GM18909 (cell line): ENCODE measurements at regions not wholly inside any gene's neighbourhood (a gene's known extent, or its start where the extent isn't known, plus 50 kb on each side); places are given as distances from the start of the nearest gene placed in this dataset.
"Not testable (repeated sequence)": the region's sequence is repeated elsewhere in the genome, so short reads cannot be mapped to it uniquely, and the experiment has no call there.

ENCODE experiments used
- ATAC-seq: cut with Tn5 transposase; IDR thresholded peaks from one replicate; pipeline ENCODE4 v1.9.1; 2021; ENCODE audit warnings: mild to moderate bottlenecking; ENCODE audit not compliant: unreplicated experiment, poor library complexity

DNA sequence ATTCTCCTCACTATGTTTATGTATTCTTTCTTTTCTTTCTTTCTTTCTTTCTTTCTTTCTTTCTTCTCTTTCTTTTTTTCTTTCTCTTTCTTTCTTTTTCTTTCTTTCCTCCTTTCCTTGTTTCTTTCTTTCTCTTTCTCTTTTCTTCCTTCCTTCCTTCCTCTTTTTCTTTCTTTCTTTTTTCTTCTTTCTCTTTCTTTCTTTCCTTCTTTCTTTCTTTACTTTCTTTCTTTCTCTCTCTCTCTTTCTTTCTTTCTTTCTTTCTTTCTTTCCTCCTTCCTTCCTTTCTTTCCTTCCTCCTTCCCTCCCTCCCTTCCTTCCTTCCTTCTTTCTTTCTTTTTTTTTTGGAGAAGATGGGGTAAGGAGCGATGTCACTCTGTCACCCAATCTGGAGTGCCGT lies 1405.5 kb downstream of the SLITRK5 start:
- ATAC-seq, result no peak

DNA sequence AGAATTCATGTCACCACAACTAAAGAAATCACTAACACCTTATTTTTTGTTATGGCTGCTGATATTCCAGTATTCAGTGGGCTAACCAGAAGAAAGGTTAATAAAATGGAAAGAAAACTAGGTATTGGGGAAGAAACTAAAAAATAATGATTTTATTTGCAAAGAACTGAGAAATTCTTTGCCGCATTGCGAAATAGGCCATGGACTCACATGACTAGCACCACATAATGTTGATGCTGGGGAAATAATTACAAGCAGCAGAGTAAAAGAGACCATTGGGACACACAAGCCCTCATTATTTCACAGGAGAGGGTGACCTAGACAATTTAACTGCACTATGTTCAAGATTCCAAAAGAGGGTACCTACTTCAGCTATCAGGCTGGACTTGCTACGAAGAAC lies 1411.5 kb downstream of the SLITRK5 start:
- no peak for ATAC-seq

- not testable (repeated sequence) for ATAC-seq
Observed at GRCh38 chr13:89088107-89088506, 1416.9 kb downstream of the SLITRK5 start.

GRCh38 chr13:89097994-89098393 lies 1426.8 kb downstream of the SLITRK5 start:
- ATAC-seq, result no peak

- ATAC-seq, result no peak
Observed at GRCh38 chr13:89113744-89114143, 1442.6 kb downstream of the SLITRK5 start.

DNA sequence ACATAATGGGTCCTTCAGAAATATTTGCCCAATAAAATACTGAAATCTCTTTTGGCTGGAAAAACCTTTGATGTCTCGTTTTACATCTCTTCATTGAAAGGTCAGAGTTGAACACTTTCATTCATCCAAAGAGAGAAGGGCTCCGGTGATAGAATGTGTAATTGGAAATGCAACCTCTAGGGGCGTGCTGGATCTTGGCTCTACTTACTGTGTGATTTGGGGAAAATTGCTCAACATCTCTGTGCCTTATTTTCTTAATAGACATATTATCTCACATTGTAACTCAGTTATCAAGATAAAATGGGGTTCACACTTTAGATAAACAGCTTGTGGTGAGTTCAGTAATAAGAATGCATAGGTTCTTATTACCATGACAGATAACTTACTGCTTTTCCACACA lies 1444.1 kb downstream of the SLITRK5 start:
- ATAC-seq, result no peak

GRCh38 chr13:89136678-89137077 lies 1465.5 kb downstream of the SLITRK5 start:
- ATAC-seq, result no peak

- no peak for ATAC-seq
Observed at GRCh38 chr13:89150362-89150761, 1479.2 kb downstream of the SLITRK5 start.

GRCh38 chr13:89153941-89154340 lies 1482.8 kb downstream of the SLITRK5 start:
- ATAC-seq, result no peak

DNA sequence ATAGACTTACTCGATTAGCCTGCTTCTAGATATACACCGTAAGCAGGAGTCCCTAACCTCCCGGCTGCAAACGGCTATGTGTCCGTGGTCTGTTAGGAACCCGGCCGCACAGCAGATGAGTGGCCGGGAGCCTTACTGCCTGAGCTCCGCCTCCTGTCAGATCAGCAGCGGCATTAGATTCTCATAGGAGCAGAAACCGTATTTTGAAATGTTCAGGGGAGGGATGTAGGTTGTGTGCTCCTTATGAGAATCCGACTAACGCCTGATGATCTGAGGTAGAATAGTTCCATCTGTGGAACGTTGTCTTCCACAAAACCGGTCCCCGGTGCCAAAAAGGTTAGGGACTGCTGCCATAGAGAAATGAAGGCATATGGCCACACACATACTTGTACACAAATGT lies 1491.9 kb downstream of the SLITRK5 start:
- ATAC-seq, result no peak

DNA sequence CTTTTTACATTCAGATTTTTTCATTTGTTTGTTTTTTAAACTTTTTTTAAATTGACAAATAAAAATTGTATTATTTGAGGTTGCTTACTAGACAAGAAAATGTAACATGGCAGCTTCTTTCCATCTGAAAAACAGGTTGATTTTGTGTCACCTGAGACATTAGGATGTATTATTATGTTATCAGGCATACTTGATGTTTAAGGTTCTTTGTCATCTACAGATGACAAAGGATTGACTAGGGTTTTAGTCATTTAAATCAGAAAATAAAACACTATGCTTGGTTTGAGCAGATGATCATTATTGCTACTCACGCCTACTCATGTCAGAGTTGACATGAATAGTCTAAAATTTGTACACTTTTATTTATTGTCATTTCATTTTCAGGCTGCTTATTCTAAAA lies 1494.5 kb downstream of the SLITRK5 start:
- ATAC-seq, result no peak

DNA sequence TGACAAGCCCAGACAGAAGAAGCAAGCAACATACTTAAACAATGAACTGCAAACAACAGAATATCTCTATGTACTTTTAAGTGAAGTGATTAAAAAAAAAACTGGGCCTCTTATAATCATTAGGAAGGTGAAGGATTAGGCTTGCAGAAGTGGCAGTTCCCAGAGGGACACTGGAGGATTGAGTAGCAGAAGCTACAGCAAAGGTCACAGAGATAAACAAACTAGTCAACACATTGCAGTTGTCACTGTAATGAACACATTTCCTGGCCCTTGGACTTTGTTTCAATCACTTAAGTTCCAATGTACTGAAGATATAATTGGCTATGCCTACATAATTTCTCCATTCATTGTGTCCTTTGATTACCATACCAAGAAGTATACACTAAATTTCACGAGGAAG lies 1498.8 kb downstream of the SLITRK5 start:
- ATAC-seq, result no peak

DNA sequence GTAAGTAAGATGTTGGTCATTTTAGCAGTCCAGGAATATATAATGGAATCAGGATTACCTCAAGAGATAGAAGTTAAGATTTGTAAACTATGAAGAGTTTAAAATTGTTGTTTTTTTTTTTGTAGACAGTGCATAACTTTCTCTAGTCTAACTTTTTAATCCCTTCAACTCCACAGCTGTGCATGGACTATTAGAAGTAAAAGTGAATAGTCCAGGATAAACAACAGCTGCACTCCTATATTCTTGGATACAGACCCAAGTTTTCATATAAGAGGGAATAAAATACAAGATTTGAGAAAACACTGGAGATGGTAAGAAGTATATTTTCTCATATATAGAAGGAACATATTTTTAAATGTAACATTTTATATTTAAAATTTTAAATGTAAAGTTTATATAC lies 1509.9 kb downstream of the SLITRK5 start:
- ATAC-seq, result no peak

DNA sequence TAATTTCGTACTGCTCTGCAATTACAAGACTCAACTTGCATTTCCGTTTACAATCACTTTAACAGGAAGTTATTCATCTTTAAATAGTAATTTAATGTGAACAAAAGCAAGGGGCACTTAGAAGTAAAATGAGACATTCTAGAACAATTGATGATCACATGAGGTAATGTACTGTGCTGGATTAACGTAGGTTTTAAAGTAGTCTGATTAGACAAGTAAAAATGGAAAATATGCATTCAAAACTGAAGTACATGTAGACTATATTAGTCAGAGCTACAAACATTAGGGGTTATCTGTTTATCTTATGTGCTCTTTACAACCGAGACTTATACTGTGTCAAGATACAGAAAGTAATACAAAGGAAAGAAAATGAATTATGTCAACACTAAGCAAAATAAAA lies 1528.0 kb downstream of the SLITRK5 start:
- ATAC-seq, result no peak

DNA sequence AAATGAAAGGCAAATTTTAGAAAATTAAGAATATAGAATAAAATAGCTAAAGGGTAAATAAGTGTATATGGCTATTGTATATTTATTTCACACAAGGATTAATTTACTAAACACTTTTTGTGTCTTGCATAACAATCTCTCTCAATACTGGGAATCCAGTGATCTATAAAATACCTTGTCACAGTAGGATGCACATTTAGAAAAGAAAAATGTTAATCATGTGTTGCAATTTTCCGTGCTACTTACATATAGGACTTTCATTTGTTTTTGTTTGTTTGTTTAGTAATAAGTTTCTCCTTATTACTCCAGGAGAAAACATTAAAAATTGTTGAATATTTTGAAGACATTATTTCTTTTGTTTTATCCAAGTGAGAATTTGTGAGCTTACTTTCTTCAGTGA lies 1533.3 kb downstream of the SLITRK5 start:
- no peak for ATAC-seq

GRCh38 chr13:89205856-89206520 lies 1534.8 kb downstream of the SLITRK5 start:
- ATAC-seq, result no peak

GRCh38 chr13:89212186-89212585 lies 1541.0 kb downstream of the SLITRK5 start:
- no peak for ATAC-seq

DNA sequence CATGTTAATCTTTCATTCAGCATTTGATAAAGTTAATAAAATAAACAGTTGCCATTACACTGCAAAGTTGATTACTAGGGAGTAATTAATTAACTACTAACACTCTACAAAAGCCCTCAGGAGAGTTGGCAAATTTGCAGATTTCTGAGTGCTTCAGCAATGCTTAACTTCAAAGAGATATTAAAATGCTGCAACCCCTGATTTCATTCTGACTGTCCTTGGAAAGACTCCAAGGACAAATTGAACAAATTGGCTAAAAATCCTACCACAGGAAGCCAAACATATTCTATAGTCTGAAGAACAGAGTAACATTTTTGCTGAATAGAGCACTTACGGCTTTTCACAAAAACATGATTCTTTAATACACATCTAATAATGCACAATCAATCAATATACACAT lies 1543.0 kb downstream of the SLITRK5 start:
- ATAC-seq, result no peak

- ATAC-seq, result not testable (repeated sequence)
Observed at GRCh38 chr13:89215319-89215718, 1544.1 kb downstream of the SLITRK5 start.

DNA sequence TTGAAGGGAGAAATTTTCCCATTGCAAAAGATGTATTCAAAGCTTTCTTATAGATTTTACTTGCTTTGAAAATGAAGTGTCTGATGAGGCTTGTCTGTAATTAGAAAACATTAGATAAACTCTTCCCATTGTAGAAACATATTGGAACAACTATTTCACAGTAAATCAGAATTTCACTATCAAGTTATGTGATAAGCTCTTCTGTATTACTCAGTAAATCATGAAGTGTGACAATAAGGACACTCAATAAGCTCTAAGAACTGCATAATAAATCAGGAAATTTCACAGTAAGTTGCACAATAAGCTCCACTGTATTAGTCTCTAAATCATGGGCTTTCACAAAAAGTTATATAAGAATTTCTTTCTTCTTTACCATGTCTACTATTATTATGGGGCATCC lies 1546.6 kb downstream of the SLITRK5 start:
- no peak for ATAC-seq

- no peak for ATAC-seq
Observed at GRCh38 chr13:89221557-89222158, 1550.5 kb downstream of the SLITRK5 start.

DNA sequence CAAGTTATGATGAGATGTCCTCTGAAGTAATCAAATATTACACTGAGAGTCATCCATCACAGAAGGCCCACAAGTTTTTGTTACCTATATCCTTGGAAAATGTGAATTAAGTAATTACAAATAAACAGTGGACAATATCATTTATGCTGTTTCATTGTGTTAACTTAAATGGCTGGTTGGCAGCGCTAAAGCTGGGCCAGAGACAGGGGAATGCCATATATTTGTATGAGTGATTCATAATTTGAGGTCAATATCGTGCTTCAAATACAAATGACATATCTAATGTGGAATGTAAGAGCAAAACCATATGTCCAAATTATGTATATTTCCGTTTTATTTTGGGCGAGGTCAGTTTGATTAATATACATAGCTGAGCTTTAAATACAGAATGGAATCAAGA lies 1556.2 kb downstream of the SLITRK5 start:
- ATAC-seq, result no peak
